Activated B cell treated with CpG ODN at 0.5 μM for 24 hours (primary cell): ENCODE measurements at regions not wholly inside any gene's neighbourhood (a gene's known extent, or its start where the extent isn't known, plus 50 kb on each side); places are given as distances from the start of the nearest gene placed in this dataset.

Experiments used
- ATAC-seq: fragments of 200-7000 bp; cut with Tn5 transposase; one replicate; pipeline ENCODE4 v1.10.0; 2021; ENCODE audit warnings: low read depth, mild to moderate bottlenecking, moderate library complexity
- CTCF ChIA-PET: fragments of 350-600 bp; sonication (Branson Sonifier 250); formaldehyde crosslinking; loops from one replicate; lab custom pipeline; 2021; ENCODE audit warnings: antibody characterized with exemption; lab: Charles Lee
- POLR2A ChIA-PET: fragments of 350-600 bp; sonication (Branson Sonifier 250); formaldehyde crosslinking; loops from one replicate; lab custom pipeline; 2021; ENCODE audit warnings: antibody characterized with exemption; lab: Charles Lee
- DNase-seq: peaks from one replicate; pipeline ENCODE4 v3.0.0; 2022
- H3K27ac Mint-ChIP-seq: one replicate; pipeline ENCODE4 v1.8.0; 2020; ENCODE audit warnings: mixed read lengths
- H3K27me3 Mint-ChIP-seq: one replicate; pipeline ENCODE4 v1.8.0; 2021; ENCODE audit warnings: mixed read lengths
- H3K36me3 Mint-ChIP-seq: one replicate; pipeline ENCODE4 v1.8.0; 2021; ENCODE audit warnings: low read depth, mixed read lengths
- H3K4me1 Mint-ChIP-seq: one replicate; pipeline ENCODE4 v1.8.0; 2021; ENCODE audit warnings: mixed read lengths
- H3K4me3 Mint-ChIP-seq: one replicate; pipeline ENCODE4 v1.8.0; 2020; ENCODE audit warnings: mild to moderate bottlenecking, mixed read lengths
- H3K9me3 Mint-ChIP-seq: one replicate; pipeline ENCODE4 v1.8.0; 2020; ENCODE audit warnings: mixed read lengths
- CTCF ChIP-seq: fragments of 200-600 bp; IDR thresholded peaks from one replicate; pipeline ENCODE4 v1.8.0; 2022; ENCODE audit warnings: antibody characterized with exemption, mild to moderate bottlenecking
- intact Hi-C: fragments of 100-400 bp; cut with micrococcal nuclease; formaldehyde crosslinking; loops from one replicate; pipeline ENCODE4 v1.15.1; 2024

- Mint-ChIP-seq H3K9me3 (no peaks in the 10 kb centered on the region), H3K27ac (no peak overlapping the region), H3K27me3 (no peaks in the 10 kb centered on the region), H3K4me3 (peak overlapping the region; percentile 71), H3K36me3 (no peaks in the 10 kb centered on the region), H3K4me1 (peaks cover 11% of the 10 kb centered on the region)
- ChIA-PET CTCF (no interaction called here), POLR2A (no interaction called here)
- no peak for TF ChIP-seq CTCF
- intact Hi-C loops, result no loop called here
- DNase-seq (no peak), ATAC-seq (no peak)
Observed at GRCh38 chr19:30719189-30719998, 347.2 kb downstream of the ZNF536 start.

DNA sequence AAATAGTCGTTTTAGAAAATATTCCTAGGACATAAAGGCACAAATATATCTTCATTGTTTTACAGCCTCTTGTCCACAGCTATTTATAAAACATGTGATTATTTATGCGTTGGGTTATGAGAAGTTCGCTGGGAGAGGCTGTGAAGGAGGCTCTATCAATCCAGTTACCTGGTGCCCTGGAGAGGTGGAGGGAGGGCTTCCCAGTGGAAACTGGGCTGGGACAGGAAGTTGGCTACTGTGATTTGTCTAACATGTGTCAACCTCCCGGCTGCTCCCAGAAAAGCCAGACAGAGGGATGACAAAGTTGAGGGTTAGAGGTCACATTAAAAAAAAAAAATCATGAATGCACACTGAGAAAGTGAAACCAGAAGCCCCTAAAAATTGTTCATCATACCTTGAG lies 346.5 kb downstream of the ZNF536 start:
- Mint-ChIP-seq H3K4me1 (peaks cover 11% of the 10 kb centered on the region), H3K9me3 (no peaks in the 10 kb centered on the region), H3K27ac (no peak overlapping the region), H3K36me3 (no peaks in the 10 kb centered on the region), H3K27me3 (no peaks in the 10 kb centered on the region), H3K4me3 (peak overlapping the region; percentile 71)
- intact Hi-C loops, result no loop called here
- DNase-seq (no peak), ATAC-seq (no peak)
- TF ChIP-seq CTCF, result no peak
- POLR2A ChIA-PET, result no interaction called here
- CTCF ChIA-PET, result no interaction called here

DNA sequence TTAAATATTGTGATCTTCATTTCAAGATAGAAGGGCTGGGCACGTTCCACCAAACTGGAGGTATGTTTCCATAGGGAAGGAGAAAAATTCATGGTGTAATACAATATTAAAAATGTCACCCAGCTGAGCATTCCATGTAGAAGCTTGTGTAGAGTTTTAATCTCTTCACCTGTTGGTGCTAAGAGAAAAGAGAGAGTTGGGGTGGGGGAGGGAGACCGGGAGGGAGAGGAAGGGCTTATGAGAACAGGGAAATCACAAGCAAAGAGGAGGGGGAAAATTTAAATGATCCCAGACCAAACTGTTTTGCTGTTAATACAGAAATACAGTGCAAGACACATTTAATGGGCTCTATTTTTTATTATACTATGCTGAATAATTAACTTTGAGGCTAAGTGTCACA lies 345.8 kb downstream of the ZNF536 start:
- ChIA-PET POLR2A (no interaction called here), CTCF (no interaction called here)
- H3K4me1 Mint-ChIP-seq, result peaks cover 11% of the 10 kb centered on the region
- DNase-seq, result no peak
- TF ChIP-seq CTCF, result no peak
- ATAC-seq, result no peak
- intact Hi-C loops, result no loop called here
- H3K36me3 Mint-ChIP-seq, result no peaks in the 10 kb centered on the region
- H3K4me3 Mint-ChIP-seq, result no peak overlapping the region
- H3K9me3 Mint-ChIP-seq, result no peaks in the 10 kb centered on the region
- no peak overlapping the region for H3K27ac Mint-ChIP-seq
- no peaks in the 10 kb centered on the region for H3K27me3 Mint-ChIP-seq

DNA sequence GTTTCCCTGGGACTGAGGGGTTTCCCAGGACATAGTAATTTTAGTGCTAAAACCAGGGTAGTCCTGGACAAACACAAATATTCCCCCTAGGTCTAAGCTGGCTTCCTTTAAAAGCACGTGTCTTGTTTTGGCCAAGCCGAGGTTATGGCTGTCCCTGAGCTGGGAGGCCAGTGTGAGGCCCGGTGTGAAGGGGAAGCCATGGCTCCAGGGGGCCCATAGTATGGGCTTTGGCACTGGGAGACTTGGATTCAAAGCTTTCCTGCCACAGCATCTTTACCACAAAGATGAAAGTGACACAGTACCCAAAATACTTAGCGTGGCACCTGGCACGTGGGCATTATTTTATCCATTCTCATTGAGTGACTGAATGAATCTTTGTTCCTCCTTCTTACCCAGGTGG lies 345.2 kb downstream of the ZNF536 start:
- H3K27ac Mint-ChIP-seq, result no peak overlapping the region
- no peaks in the 10 kb centered on the region for H3K27me3 Mint-ChIP-seq
- peaks cover 11% of the 10 kb centered on the region for H3K4me1 Mint-ChIP-seq
- intact Hi-C loops, result no loop called here
- CTCF ChIA-PET, result no interaction called here
- ATAC-seq (no peak), DNase-seq (no peak)
- POLR2A ChIA-PET, result no interaction called here
- no peaks in the 10 kb centered on the region for H3K36me3 Mint-ChIP-seq
- TF ChIP-seq CTCF, result no peak
- H3K4me3 Mint-ChIP-seq, result no peak overlapping the region
- no peaks in the 10 kb centered on the region for H3K9me3 Mint-ChIP-seq

DNA sequence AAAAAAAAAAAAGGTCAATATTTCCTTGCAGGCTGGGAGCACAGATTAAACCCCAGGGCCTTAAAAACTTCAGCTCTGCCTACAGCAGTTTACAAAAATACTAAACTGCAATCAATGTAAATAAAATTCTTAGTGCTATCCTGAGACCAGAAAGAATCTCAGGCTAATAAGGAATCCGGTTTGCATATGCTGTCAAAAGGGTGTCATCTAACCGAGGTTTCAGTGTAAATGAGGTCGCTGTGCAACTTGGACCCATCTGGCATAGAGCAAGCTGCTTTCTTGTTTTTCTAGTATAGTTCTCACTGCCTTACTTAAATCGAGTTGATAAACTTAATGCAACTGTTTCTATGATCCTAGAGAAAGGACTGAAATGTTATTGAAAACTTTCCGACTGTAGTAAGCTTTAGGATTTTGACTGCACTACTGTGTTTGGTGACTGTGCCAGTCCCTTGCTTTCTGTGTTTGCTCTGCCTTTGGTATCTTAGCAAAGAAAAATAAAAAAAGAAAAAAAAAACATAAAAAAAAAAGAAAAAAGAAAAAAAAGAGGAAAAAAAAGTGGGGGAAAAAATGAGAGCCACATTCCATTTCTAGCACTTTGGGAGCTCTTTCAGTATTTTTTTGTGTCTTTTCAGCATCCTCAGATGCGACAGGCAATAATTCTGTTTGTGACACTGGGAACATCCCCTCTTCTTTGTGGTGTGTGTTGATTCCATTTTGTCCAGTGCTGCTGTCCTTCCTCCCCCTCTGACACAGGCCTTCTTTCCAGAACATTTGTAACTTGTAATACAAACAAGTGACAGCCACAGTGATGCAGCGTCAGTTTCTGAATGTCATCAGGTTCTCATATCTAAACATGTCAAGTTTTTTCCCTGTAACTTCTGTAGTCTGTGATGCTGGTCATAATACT lies 340.5 kb downstream of the ZNF536 start:
- TF ChIP-seq CTCF, result no peak
- H3K27ac Mint-ChIP-seq, result no peak overlapping the region
- intact Hi-C loops, result no loop called here
- H3K9me3 Mint-ChIP-seq, result no peaks in the 10 kb centered on the region
- DNase-seq, result no peak
- ATAC-seq, result no peak
- H3K4me1 Mint-ChIP-seq, result no peaks in the 10 kb centered on the region
- POLR2A ChIA-PET, result no interaction called here
- no peaks in the 10 kb centered on the region for H3K36me3 Mint-ChIP-seq
- H3K4me3 Mint-ChIP-seq, result no peak overlapping the region
- no peaks in the 10 kb centered on the region for H3K27me3 Mint-ChIP-seq
- CTCF ChIA-PET, result no interaction called here
